Activated CD4-positive, alpha-beta memory T cell treated with anti-CD3 and anti-CD28 coated beads for 36 hours (primary cell): ENCODE measurements at regions not wholly inside any gene's neighbourhood (a gene's known extent, or its start where the extent isn't known, plus 50 kb on each side); places are given as distances from the start of the nearest gene placed in this dataset.

Experiments used
- CTCF ChIA-PET: fragments of 350-600 bp; sonication (Branson Sonifier 250); formaldehyde crosslinking; loops from one replicate; lab custom pipeline; 2021; ENCODE audit warnings: antibody characterized with exemption, inconsistent platforms; lab: Charles Lee
- POLR2A ChIA-PET: fragments of 350-600 bp; sonication (Branson Sonifier 250); formaldehyde crosslinking; loops from one replicate; lab custom pipeline; 2021; ENCODE audit warnings: antibody characterized with exemption; lab: Charles Lee
- DNase-seq: peaks from one replicate; pipeline ENCODE4 v3.0.0-alpha.2; 2020
- H3K27ac Mint-ChIP-seq: one replicate; pipeline ENCODE4 v1.8.0; 2021; ENCODE audit warnings: mixed read lengths
- H3K27me3 Mint-ChIP-seq: one replicate; pipeline ENCODE4 v1.8.0; 2021; ENCODE audit warnings: mixed read lengths
- H3K36me3 Mint-ChIP-seq: one replicate; pipeline ENCODE4 v1.8.0; 2021; ENCODE audit warnings: mixed read lengths
- H3K4me1 Mint-ChIP-seq: one replicate; pipeline ENCODE4 v1.8.0; 2021; ENCODE audit warnings: low read depth, mixed read lengths
- H3K4me3 Mint-ChIP-seq: one replicate; pipeline ENCODE4 v1.8.0; 2021; ENCODE audit warnings: mild to moderate bottlenecking, mixed read lengths
- H3K9me3 Mint-ChIP-seq: one replicate; pipeline ENCODE4 v1.8.0; 2021; ENCODE audit warnings: mixed read lengths
- intact Hi-C: fragments of 100-400 bp; cut with micrococcal nuclease; formaldehyde crosslinking; loops from one replicate; pipeline ENCODE4 v1.15.1; 2023

GRCh38 chr2:117537032-117537431, 277.5 kb upstream of the DDX18 start:
- POLR2A ChIA-PET: no interaction called here
- CTCF ChIA-PET: no interaction called here
- no peaks in the 10 kb centered on the region for H3K4me1 Mint-ChIP-seq
- no peak overlapping the region for H3K27ac Mint-ChIP-seq
- H3K36me3 Mint-ChIP-seq: no peaks in the 10 kb centered on the region
- DNase-seq: no peak
- H3K9me3 Mint-ChIP-seq: peaks cover 18% of the 10 kb centered on the region
- intact Hi-C loops: no loop called here
- H3K27me3 Mint-ChIP-seq: no peaks in the 10 kb centered on the region
- no peak overlapping the region for H3K4me3 Mint-ChIP-seq

GRCh38 chr2:117551858-117552257, 262.6 kb upstream of the DDX18 start:
- intact Hi-C loops: no loop called here
- DNase-seq: no peak
- H3K9me3 Mint-ChIP-seq: peaks cover 7% of the 10 kb centered on the region
- no peaks in the 10 kb centered on the region for H3K36me3 Mint-ChIP-seq
- no peaks in the 10 kb centered on the region for H3K27me3 Mint-ChIP-seq
- H3K27ac Mint-ChIP-seq: no peak overlapping the region
- H3K4me3 Mint-ChIP-seq: no peak overlapping the region
- no peaks in the 10 kb centered on the region for H3K4me1 Mint-ChIP-seq
- CTCF ChIA-PET: no interaction called here
- POLR2A ChIA-PET: no interaction called here

DNA sequence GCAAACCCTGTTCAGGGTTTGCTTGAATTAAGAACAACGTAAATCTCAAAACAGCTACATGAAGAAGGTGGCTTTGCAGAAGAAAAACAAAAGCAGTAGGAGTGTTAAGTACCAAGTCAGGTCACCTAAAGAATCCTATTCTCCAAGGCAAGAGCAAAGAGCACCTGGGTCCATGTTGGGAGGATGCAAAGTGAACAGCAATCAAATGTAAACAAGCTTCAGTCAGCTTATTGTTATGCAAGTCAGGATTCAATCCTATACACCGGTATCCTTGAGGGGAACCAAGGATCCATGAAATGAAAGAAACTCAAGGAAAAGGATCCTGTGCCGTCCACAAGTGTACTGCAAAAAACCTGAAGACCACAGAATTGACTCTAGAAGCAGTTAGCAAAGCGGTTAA, 261.0 kb upstream of the DDX18 start:
- no peak overlapping the region for H3K27ac Mint-ChIP-seq
- H3K9me3 Mint-ChIP-seq: peaks cover 5% of the 10 kb centered on the region
- H3K27me3 Mint-ChIP-seq: no peaks in the 10 kb centered on the region
- ChIA-PET CTCF (no interaction called here), POLR2A (no interaction called here)
- no peak for DNase-seq
- intact Hi-C loops: no loop called here
- no peak overlapping the region for H3K4me3 Mint-ChIP-seq
- no peaks in the 10 kb centered on the region for H3K4me1 Mint-ChIP-seq
- no peaks in the 10 kb centered on the region for H3K36me3 Mint-ChIP-seq

DNA sequence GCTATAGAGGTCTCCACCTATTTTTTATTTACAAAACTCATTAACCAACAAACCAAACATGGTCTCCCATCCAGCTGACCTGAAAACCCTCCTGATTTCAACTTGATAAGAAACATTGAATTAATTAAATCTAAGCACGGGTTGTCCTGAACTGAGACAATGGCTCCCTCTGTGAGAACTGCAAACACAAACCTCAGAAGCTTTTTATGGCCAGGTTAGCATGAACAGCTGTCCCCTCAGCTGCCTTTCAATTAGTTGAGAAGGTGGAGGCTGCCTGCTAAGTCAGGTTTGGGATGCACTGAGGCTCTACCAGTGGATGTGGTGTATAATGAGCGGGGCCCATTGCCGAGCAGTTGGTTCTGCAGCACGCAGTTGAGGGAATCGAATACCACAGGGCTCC, 258.5 kb upstream of the DDX18 start:
- DNase-seq: no peak
- H3K27me3 Mint-ChIP-seq: no peaks in the 10 kb centered on the region
- no peak overlapping the region for H3K27ac Mint-ChIP-seq
- no peaks in the 10 kb centered on the region for H3K4me1 Mint-ChIP-seq
- ChIA-PET CTCF (no interaction called here), POLR2A (no interaction called here)
- intact Hi-C loops: no loop called here
- no peak overlapping the region for H3K4me3 Mint-ChIP-seq
- peaks cover 5% of the 10 kb centered on the region for H3K9me3 Mint-ChIP-seq
- no peaks in the 10 kb centered on the region for H3K36me3 Mint-ChIP-seq

- Mint-ChIP-seq H3K27ac (no peak overlapping the region), H3K9me3 (no peaks in the 10 kb centered on the region), H3K36me3 (no peaks in the 10 kb centered on the region), H3K4me3 (no peak overlapping the region), H3K4me1 (no peaks in the 10 kb centered on the region), H3K27me3 (no peaks in the 10 kb centered on the region)
- no peak for DNase-seq
- ChIA-PET POLR2A (no interaction called here), CTCF (no interaction called here)
- intact Hi-C loops: no loop called here
These were observed 256.9 kb upstream of the DDX18 start for GRCh38 chr2:117557626-117558025.

DNA sequence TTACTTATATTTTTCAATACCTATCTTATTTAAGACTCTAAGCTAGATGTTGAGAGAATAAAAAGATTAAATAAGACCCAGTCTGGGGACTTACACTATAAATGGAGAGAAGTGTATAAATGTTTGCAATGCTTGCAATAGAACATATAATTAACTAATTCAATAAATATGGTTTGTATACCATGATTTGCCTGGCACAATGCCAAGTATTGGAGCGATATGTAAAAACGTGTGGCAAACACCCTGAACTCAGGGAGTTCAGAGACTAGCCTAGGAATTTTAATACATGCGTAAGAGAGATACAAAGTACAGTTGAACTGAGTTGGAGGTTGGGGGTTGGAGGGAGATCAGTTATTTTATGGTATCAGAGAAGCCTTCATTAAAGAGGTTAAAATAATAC, 251.8 kb upstream of the DDX18 start:
- Mint-ChIP-seq H3K4me1 (no peaks in the 10 kb centered on the region), H3K4me3 (no peak overlapping the region), H3K27me3 (no peaks in the 10 kb centered on the region), H3K9me3 (peaks cover 19% of the 10 kb centered on the region), H3K27ac (no peak overlapping the region), H3K36me3 (no peaks in the 10 kb centered on the region)
- CTCF ChIA-PET: no interaction called here
- no peak for DNase-seq
- intact Hi-C loops: no loop called here
- POLR2A ChIA-PET: no interaction called here

- Mint-ChIP-seq H3K9me3 (peaks cover 23% of the 10 kb centered on the region), H3K27me3 (no peaks in the 10 kb centered on the region), H3K4me1 (no peaks in the 10 kb centered on the region), H3K4me3 (no peak overlapping the region), H3K27ac (no peak overlapping the region), H3K36me3 (no peaks in the 10 kb centered on the region)
- intact Hi-C loops: no loop called here
- DNase-seq: no peak
- ChIA-PET CTCF (no interaction called here), POLR2A (interaction anchor here (1.0 kb wide), 1 partner anchor 109 kb away, joined by 3 read pairs; no protein-coding TSS in a partner anchor)
These were observed 242.7 kb upstream of the DDX18 start for GRCh38 chr2:117571590-117572349.

GRCh38 chr2:117587310-117587709, 227.2 kb upstream of the DDX18 start:
- no peaks in the 10 kb centered on the region for H3K36me3 Mint-ChIP-seq
- CTCF ChIA-PET: no interaction called here
- H3K27me3 Mint-ChIP-seq: no peaks in the 10 kb centered on the region
- H3K4me1 Mint-ChIP-seq: no peaks in the 10 kb centered on the region
- peaks cover 3% of the 10 kb centered on the region for H3K9me3 Mint-ChIP-seq
- intact Hi-C loops: no loop called here
- no peak for DNase-seq
- POLR2A ChIA-PET: no interaction called here
- no peak overlapping the region for H3K27ac Mint-ChIP-seq
- no peak overlapping the region for H3K4me3 Mint-ChIP-seq

DNA sequence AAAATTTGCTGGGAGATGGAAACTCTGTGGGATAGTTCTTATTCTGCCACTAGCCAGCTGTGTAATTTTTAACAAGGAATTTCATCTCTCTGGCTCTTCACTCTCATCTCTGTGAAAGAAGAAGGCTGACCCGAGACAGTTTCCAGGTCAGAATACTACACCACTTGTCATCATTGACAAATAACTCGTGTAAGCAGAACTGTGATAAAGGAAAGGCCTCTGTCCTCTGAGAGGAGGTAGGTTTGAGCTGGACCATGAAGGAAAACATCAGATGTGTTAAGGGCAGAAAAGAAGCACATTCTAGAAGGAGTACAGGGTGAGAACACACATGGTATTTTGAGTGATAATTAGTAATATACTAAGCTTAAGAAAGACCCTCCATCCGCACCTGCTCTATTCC, 211.4 kb upstream of the DDX18 start:
- no peaks in the 10 kb centered on the region for H3K4me1 Mint-ChIP-seq
- H3K4me3 Mint-ChIP-seq: no peak overlapping the region
- no peaks in the 10 kb centered on the region for H3K9me3 Mint-ChIP-seq
- no peaks in the 10 kb centered on the region for H3K27me3 Mint-ChIP-seq
- H3K36me3 Mint-ChIP-seq: no peaks in the 10 kb centered on the region
- DNase-seq: no peak
- ChIA-PET CTCF (no interaction called here), POLR2A (no interaction called here)
- intact Hi-C loops: no loop called here
- no peak overlapping the region for H3K27ac Mint-ChIP-seq

- intact Hi-C loops: no loop called here
- H3K27me3 Mint-ChIP-seq: no peaks in the 10 kb centered on the region
- H3K4me1 Mint-ChIP-seq: no peaks in the 10 kb centered on the region
- DNase-seq: no peak
- H3K27ac Mint-ChIP-seq: no peak overlapping the region
- CTCF ChIA-PET: no interaction called here
- no peaks in the 10 kb centered on the region for H3K36me3 Mint-ChIP-seq
- H3K4me3 Mint-ChIP-seq: no peak overlapping the region
- no peaks in the 10 kb centered on the region for H3K9me3 Mint-ChIP-seq
- POLR2A ChIA-PET: no interaction called here
These were observed 210.9 kb upstream of the DDX18 start for GRCh38 chr2:117603567-117603966.

- no peaks in the 10 kb centered on the region for H3K4me1 Mint-ChIP-seq
These were observed 207.3 kb upstream of the DDX18 start for GRCh38 chr2:117607202-117607601.

GRCh38 chr2:117613101-117613500, 201.4 kb upstream of the DDX18 start:
- POLR2A ChIA-PET: no interaction called here
- CTCF ChIA-PET: no interaction called here
- Mint-ChIP-seq H3K27ac (no peak overlapping the region), H3K4me3 (no peak overlapping the region), H3K36me3 (no peaks in the 10 kb centered on the region), H3K9me3 (peaks cover 5% of the 10 kb centered on the region), H3K4me1 (no peaks in the 10 kb centered on the region), H3K27me3 (no peaks in the 10 kb centered on the region)
- no peak for DNase-seq
- intact Hi-C loops: no loop called here

More at GRCh38 chr2:117607202-117607601, 207.3 kb upstream of the DDX18 start:
- no peaks in the 10 kb centered on the region for H3K36me3 Mint-ChIP-seq
- POLR2A ChIA-PET: no interaction called here
- H3K27me3 Mint-ChIP-seq: no peaks in the 10 kb centered on the region
- DNase-seq: no peak
- peaks cover 5% of the 10 kb centered on the region for H3K9me3 Mint-ChIP-seq
- intact Hi-C loops: no loop called here
- no peak overlapping the region for H3K27ac Mint-ChIP-seq
- H3K4me3 Mint-ChIP-seq: no peak overlapping the region
- CTCF ChIA-PET: no interaction called here

DNA sequence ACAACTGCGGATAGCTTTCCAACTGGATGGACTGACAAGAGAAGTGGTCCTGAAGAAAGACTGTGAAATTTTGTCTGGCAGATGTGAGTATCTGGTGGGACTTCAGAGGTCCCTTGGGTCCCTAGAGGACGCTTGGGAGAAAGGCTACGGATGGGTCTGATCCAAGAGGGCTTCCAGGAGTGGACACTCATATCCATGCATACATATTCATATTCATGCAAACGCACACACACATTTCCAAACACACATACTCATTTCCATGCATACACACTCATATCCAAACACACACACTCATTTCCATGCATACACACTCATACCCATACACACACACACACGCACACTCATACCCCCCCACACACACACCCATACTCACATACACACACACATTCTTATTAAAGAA, 200.2 kb upstream of the DDX18 start:
- H3K4me1 Mint-ChIP-seq: no peaks in the 10 kb centered on the region
- H3K27ac Mint-ChIP-seq: no peak overlapping the region
- H3K36me3 Mint-ChIP-seq: no peaks in the 10 kb centered on the region
- H3K9me3 Mint-ChIP-seq: peaks cover 5% of the 10 kb centered on the region
- H3K27me3 Mint-ChIP-seq: no peaks in the 10 kb centered on the region
- DNase-seq: no peak
- POLR2A ChIA-PET: no interaction called here
- CTCF ChIA-PET: no interaction called here
- no peak overlapping the region for H3K4me3 Mint-ChIP-seq
- intact Hi-C loops: no loop called here
